ENCODE measurements at regions not wholly inside any gene's neighbourhood (a gene's known extent, or its start where the extent isn't known, plus 50 kb on each side); places are given as distances from the start of the nearest gene placed in this dataset.

- TF ChIP-seq ZNF416 (tag by site-specific recombination; IDR thresholded peaks at IDR 0.05) (no peak), ZNF629 (tag by site-specific recombination; IDR thresholded peaks at IDR 0.05) (no peak), HOXA7 (CRISPR knock-in tag; IDR thresholded peaks at IDR 0.05; ENCODE audit: borderline replicate concordance) (no peak), CTCF (tag by site-specific recombination; IDR thresholded peaks at IDR 0.05) (no peak)
Observed at GRCh38 chr12:78666584-78666983, 198.0 kb upstream of the SYT1 start.

Data from HEK293 (cell line).